Nephron (organoid): ENCODE measurements at regions not wholly inside any gene's neighbourhood (a gene's known extent, or its start where the extent isn't known, plus 50 kb on each side); places are given as distances from the start of the nearest gene placed in this dataset.
"Not testable (repeated sequence)": the region's sequence is repeated elsewhere in the genome, so short reads cannot be mapped to it uniquely, and the experiment has no call there.

Experiments used
- H3K27ac Mint-ChIP-seq, 3 experiments: 2 replicates each; pipeline ENCODE4 v1.8.0; 2020; ENCODE audit warnings: mixed read lengths in 3 of 3, mild to moderate bottlenecking in 2 of 3, moderate library complexity in 1 of 3
- H3K27me3 Mint-ChIP-seq: 2 replicates; pipeline ENCODE4 v1.8.0; 2021; ENCODE audit warnings: low read depth, mild to moderate bottlenecking, moderate library complexity, mixed read lengths
- H3K36me3 Mint-ChIP-seq: 2 replicates; pipeline ENCODE4 v1.8.0; 2020; ENCODE audit warnings: low read depth, mixed read lengths
- H3K4me1 Mint-ChIP-seq: 2 replicates; pipeline ENCODE4 v1.8.0; 2020; ENCODE audit warnings: mixed read lengths
- H3K4me3 Mint-ChIP-seq, 3 experiments: 2 replicates each; pipeline ENCODE4 v1.8.0; 2020; ENCODE audit warnings: mild to moderate bottlenecking in 3 of 3, mixed read lengths in 3 of 3, moderate library complexity in 2 of 3
- H3K9me3 Mint-ChIP-seq: 2 replicates; pipeline ENCODE4 v1.8.0; 2020; ENCODE audit warnings: mixed read lengths
- TF ChIP-seq, protein P1 (sequence below), 3 experiments: fragments of 200-600 bp; sonication (generic); IDR thresholded peaks; one replicate each; pipeline ENCODE4 v1.5.0; 2021; ENCODE audit warnings: antibody characterized with exemption in 3 of 3; ENCODE audit not compliant: unreplicated experiment in 3 of 3

DNA sequence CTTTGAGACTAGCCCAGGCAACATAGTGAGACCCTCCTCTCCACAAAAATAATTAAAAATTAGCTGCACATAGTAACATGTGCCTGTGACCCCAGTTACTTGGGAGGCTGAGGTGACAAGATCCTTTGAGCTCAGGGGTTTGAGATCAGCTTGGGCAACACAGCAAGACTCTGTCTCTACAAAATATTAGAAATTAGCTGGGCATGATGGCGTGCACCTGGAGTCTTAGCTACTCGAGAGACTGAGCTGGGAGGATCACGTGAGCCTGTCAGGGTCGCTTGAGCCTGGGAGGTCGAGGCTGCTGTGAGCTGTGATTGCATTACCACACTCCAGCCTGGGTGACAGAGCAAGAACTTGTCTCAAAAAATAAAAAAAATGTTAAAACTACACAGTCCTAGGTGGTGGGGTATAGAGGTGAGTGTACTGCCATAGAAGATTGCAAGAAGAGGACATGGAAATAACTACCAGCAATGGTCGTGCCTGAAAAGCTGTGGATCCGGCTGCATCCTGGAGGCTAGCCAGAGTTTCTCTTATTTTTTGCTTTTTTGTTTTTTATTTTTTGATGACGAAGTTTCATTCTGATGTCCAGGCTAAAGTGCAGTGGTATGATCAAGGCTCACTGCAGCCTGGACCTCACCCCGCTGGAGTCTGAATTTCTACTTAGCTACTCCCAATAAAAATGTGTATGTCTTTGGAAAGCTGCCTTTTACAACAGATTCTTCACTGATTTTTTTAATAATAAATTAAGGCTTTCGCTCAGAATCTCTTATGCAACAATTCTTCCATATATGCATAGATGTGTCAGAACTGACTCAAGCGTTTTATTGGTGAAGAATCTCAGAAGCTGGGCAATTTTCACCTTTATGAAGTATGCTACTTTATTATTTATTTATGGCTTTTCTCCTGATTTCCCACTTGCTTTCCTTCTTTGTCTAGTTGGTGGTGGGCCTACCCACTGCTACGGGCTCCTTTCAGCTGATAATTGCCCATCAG is 393.8 kb downstream of the TSHZ3 start:
- TF ChIP-seq, protein P1, sequence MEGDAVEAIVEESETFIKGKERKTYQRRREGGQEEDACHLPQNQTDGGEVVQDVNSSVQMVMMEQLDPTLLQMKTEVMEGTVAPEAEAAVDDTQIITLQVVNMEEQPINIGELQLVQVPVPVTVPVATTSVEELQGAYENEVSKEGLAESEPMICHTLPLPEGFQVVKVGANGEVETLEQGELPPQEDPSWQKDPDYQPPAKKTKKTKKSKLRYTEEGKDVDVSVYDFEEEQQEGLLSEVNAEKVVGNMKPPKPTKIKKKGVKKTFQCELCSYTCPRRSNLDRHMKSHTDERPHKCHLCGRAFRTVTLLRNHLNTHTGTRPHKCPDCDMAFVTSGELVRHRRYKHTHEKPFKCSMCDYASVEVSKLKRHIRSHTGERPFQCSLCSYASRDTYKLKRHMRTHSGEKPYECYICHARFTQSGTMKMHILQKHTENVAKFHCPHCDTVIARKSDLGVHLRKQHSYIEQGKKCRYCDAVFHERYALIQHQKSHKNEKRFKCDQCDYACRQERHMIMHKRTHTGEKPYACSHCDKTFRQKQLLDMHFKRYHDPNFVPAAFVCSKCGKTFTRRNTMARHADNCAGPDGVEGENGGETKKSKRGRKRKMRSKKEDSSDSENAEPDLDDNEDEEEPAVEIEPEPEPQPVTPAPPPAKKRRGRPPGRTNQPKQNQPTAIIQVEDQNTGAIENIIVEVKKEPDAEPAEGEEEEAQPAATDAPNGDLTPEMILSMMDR (IDR thresholded peaks at IDR 0.05; ENCODE audit: unreplicated experiment in 3 of 3) = no peak
- H3K4me3 Mint-ChIP-seq = no peak overlapping the region
- peaks cover 5% of the 10 kb centered on the region for H3K27me3 Mint-ChIP-seq
- H3K27ac Mint-ChIP-seq = no peak overlapping the region
- H3K9me3 Mint-ChIP-seq = peaks cover 3% of the 10 kb centered on the region
- no peaks in the 10 kb centered on the region for H3K36me3 Mint-ChIP-seq
- peaks cover 9% of the 10 kb centered on the region for H3K4me1 Mint-ChIP-seq

- not testable (repeated sequence) for H3K27me3 Mint-ChIP-seq, H3K9me3 Mint-ChIP-seq, H3K36me3 Mint-ChIP-seq, H3K27ac Mint-ChIP-seq, H3K4me3 Mint-ChIP-seq, H3K4me1 Mint-ChIP-seq
Observed at GRCh38 chr19:30944276-30944932, 404.8 kb downstream of the TSHZ3 start.

- TF ChIP-seq, protein P1 (IDR thresholded peaks at IDR 0.05; ENCODE audit: unreplicated experiment in 3 of 3) = no peak
- peaks cover 9% of the 10 kb centered on the region for H3K27me3 Mint-ChIP-seq
- peaks cover 7% of the 10 kb centered on the region for H3K9me3 Mint-ChIP-seq
- no peak overlapping the region for H3K27ac Mint-ChIP-seq
- H3K4me3 Mint-ChIP-seq = no peak overlapping the region
- no peaks in the 10 kb centered on the region for H3K4me1 Mint-ChIP-seq
- no peaks in the 10 kb centered on the region for H3K36me3 Mint-ChIP-seq
Observed at GRCh38 chr19:30943101-30943843, 406.0 kb downstream of the TSHZ3 start.

DNA sequence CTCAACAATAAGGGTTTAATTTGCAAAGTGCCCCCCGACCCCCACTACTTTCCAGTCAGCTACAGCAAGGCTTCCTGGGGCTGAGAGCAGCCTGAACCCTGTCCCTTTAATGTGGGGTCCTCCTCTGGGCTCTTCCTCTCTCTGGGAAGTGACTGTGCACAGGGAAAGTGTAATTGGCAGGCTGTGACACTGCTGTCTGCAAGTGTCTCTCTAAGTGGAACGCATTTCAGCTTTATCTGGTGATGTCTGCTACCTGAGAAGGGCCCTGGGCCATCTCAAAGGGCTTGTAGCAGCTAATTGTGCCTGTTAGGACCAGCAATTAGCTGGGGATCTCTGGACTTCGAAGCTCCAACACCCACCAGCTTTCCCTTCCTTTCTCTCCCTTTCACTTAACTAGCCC is 406.6 kb downstream of the TSHZ3 start:
- Mint-ChIP-seq H3K9me3 (peaks cover 7% of the 10 kb centered on the region), H3K4me1 (no peaks in the 10 kb centered on the region), H3K4me3 (no peak overlapping the region), H3K36me3 (no peaks in the 10 kb centered on the region), H3K27ac (no peak overlapping the region), H3K27me3 (peaks cover 9% of the 10 kb centered on the region)
- TF ChIP-seq, protein P1 (IDR thresholded peaks at IDR 0.05; ENCODE audit: unreplicated experiment in 3 of 3) = no peak

GRCh38 chr19:30941591-30941990 is 407.6 kb downstream of the TSHZ3 start:
- Mint-ChIP-seq H3K4me1 (no peaks in the 10 kb centered on the region), H3K4me3 (no peak overlapping the region), H3K9me3 (peaks cover 7% of the 10 kb centered on the region), H3K27ac (no peak overlapping the region), H3K27me3 (peaks cover 9% of the 10 kb centered on the region), H3K36me3 (no peaks in the 10 kb centered on the region)
- TF ChIP-seq, protein P1 (IDR thresholded peaks at IDR 0.05; ENCODE audit: unreplicated experiment in 3 of 3) = no peak

GRCh38 chr19:30936276-30936675 is 413.0 kb downstream of the TSHZ3 start:
- TF ChIP-seq, protein P1 (IDR thresholded peaks at IDR 0.05; ENCODE audit: unreplicated experiment in 3 of 3) = no peak
- Mint-ChIP-seq H3K4me3 (no peak overlapping the region), H3K4me1 (no peaks in the 10 kb centered on the region), H3K27ac (no peak overlapping the region), H3K27me3 (peaks cover 3% of the 10 kb centered on the region), H3K36me3 (no peaks in the 10 kb centered on the region), H3K9me3 (peaks cover 7% of the 10 kb centered on the region)
